A549 (cell line): ENCODE measurements at regions not wholly inside any gene's neighbourhood (a gene's known extent, or its start where the extent isn't known, plus 50 kb on each side); places are given as distances from the start of the nearest gene placed in this dataset.

Source experiments
- ATAC-seq, 2 experiments: fragments of 200-7000 bp in 1 of 2; fragments of >200 bp in 1 of 2; cut with Nextera tagmentation in 1 of 2; cut with Tn5 transposase in 1 of 2; 3 replicates each; pipeline versions ENCODE4 v1.8.0 to v1.9.1; 2018 to 2020; ENCODE audit warnings: mild to moderate bottlenecking in 1 of 2, moderate library complexity in 1 of 2
- CTCF ChIA-PET: fragments of 300-600 bp; sonication (Branson Sonifier 250); formaldehyde crosslinking; extraction: SDS; loops from one replicate; lab custom pipeline; 2021; ENCODE audit warnings: antibody characterized with exemption, inconsistent platforms; lab: Yijun Ruan, JAX
- POLR2A ChIA-PET: fragments of 350-600 bp; formaldehyde crosslinking; extraction: SDS; loops from one replicate; lab custom pipeline; 2021; ENCODE audit warnings: antibody characterized with exemption, inconsistent platforms; lab: Yijun Ruan, JAX
- DNase-seq, 2 experiments: peaks; one replicate each; pipeline versions ENCODE4 v3.0.0 to v3.0.0-alpha.2; 2011 to 2016; ENCODE audit warnings: low read depth in 1 of 2, low spot score in 1 of 2
- FAIRE-seq: peaks from 2 replicates; lab custom pipeline; 2011; peaks lifted over from hg19 to GRCh38; lab: Jason Lieb, UNC
- H3K27ac ChIP-seq, 2 experiments: fragments of >200 bp; sonication (Bioruptor Twin); formaldehyde crosslinking; 3 replicates each; pipeline ENCODE4 v1.5.1; 2016 to 2017
- H3K4me1 ChIP-seq: fragments of >200 bp; sonication (Bioruptor Twin); formaldehyde crosslinking; 3 replicates; pipeline ENCODE4 v1.6.1; 2016
- H3K4me2 ChIP-seq: fragments of >200 bp; sonication (Bioruptor Twin); formaldehyde crosslinking; 3 replicates; pipeline ENCODE4 v1.6.1; 2016
- H3K4me3 ChIP-seq: fragments of >200 bp; sonication (Bioruptor Twin); formaldehyde crosslinking; 3 replicates; pipeline ENCODE4 v1.5.1; 2016
- H3K9me3 ChIP-seq: fragments of >200 bp; sonication (Bioruptor Twin); formaldehyde crosslinking; 3 replicates; pipeline ENCODE4 v1.6.1; 2016
- BHLHE40 ChIP-seq: IDR thresholded peaks from 2 replicates; pipeline ENCODE4 v1.6.1; 2012; ENCODE audit warnings: low read depth, low read length, inconsistent platforms
- CBX2 ChIP-seq: fragments of 200-600 bp; sonication (generic); IDR thresholded peaks from 2 replicates; pipeline ENCODE4 v1.6.1; 2016; ENCODE audit warnings: low read depth, mild to moderate bottlenecking, borderline replicate concordance
- CBX8 ChIP-seq: fragments of 200-600 bp; sonication (generic); IDR thresholded peaks from 2 replicates; pipeline ENCODE4 v1.6.1; 2016
- CTCF ChIP-seq: fragments of >200 bp; sonication (Bioruptor Twin); formaldehyde crosslinking; IDR thresholded peaks from 3 replicates; pipeline ENCODE4 v1.5.1; 2016
- EHF ChIP-seq: fragments of 250-450 bp; sonication (Bioruptor Pico); IDR thresholded peaks from 2 replicates; pipeline ENCODE4 v1.5.0; 2020; ENCODE audit warnings: mild to moderate bottlenecking
- EP300 ChIP-seq, 2 experiments: fragments of >200 bp; sonication (Bioruptor Twin); formaldehyde crosslinking; IDR thresholded peaks; 2 replicates in 1 of 2; 3 replicates in 1 of 2; pipeline ENCODE4 v1.6.1; 2016 to 2017
- HEYL ChIP-seq: fragments of 250-450 bp; sonication (Bioruptor Pico); IDR thresholded peaks from 2 replicates; pipeline ENCODE4 v1.8.0; 2021; ENCODE audit warnings: mild to moderate bottlenecking, moderate library complexity
- HOXA7 ChIP-seq: fragments of 250-450 bp; sonication (Bioruptor Pico); IDR thresholded peaks from 2 replicates; pipeline ENCODE4 v1.5.0; 2020; ENCODE audit warnings: mild to moderate bottlenecking, moderate library complexity
- JUNB ChIP-seq: fragments of >200 bp; sonication (Bioruptor Twin); formaldehyde crosslinking; IDR thresholded peaks from 2 replicates; pipeline ENCODE4 v1.6.1; 2016
- KDM5A ChIP-seq: fragments of 200-600 bp; sonication (generic); IDR thresholded peaks from 2 replicates; pipeline ENCODE4 v1.6.1; 2016; ENCODE audit warnings: antibody characterized with exemption, mild to moderate bottlenecking
- MAX ChIP-seq: IDR thresholded peaks from 2 replicates; pipeline ENCODE4 v1.6.1; 2012
- MAZ ChIP-seq: fragments of 150-350 bp; IDR thresholded peaks from 2 replicates; pipeline ENCODE4 v1.6.1; 2014; ENCODE audit warnings: antibody characterized with exemption, low read depth, low read length, borderline replicate concordance
- NFE2L2 ChIP-seq: fragments of 150-350 bp; conservative IDR thresholded peaks from 2 replicates; pipeline ENCODE4 v1.6.1; 2014; ENCODE audit warnings: low read length
- RAD21 ChIP-seq, 2 experiments: fragments of >200 bp in 1 of 2; sonication (Bioruptor Twin) in 1 of 2; formaldehyde crosslinking in 1 of 2; IDR thresholded peaks in 1 of 2; conservative IDR thresholded peaks in 1 of 2; 2 replicates in 1 of 2; 3 replicates in 1 of 2; pipeline ENCODE4 v1.6.1; 2012 to 2018; ENCODE audit warnings: inconsistent platforms in 1 of 2
- SMC3 ChIP-seq: fragments of >200 bp; sonication (Bioruptor Twin); formaldehyde crosslinking; IDR thresholded peaks from 3 replicates; pipeline ENCODE4 v1.6.1; 2018; ENCODE audit warnings: inconsistent platforms
- ZSCAN20 ChIP-seq: fragments of 250-450 bp; sonication (Bioruptor Pico); IDR thresholded peaks from 2 replicates; pipeline ENCODE4 v1.8.0; 2022; ENCODE audit warnings: mild to moderate bottlenecking, moderate library complexity
- WGBS: methylation state at CpG from one replicate; pipeline ENCODE4 v1.1.6; 2017; ENCODE audit errors: missing lambda C conversion rate; 5-methylcytosine and 5-hydroxymethylcytosine counted together
- TF ChIP-seq, protein P1 (sequence below): fragments of 200-600 bp; sonication (generic); IDR thresholded peaks from 2 replicates; pipeline ENCODE4 v1.6.1; 2016; ENCODE audit warnings: antibody characterized with exemption, mild to moderate bottlenecking, moderate library complexity

- no peak for ATAC-seq
- CTCF ChIA-PET, result no interaction called here
Measured at GRCh38 chr1:57848406-57848805, 424.5 kb upstream of the DAB1 start.

GRCh38 chr1:57845041-57845440 is 421.2 kb upstream of the DAB1 start:
- Histone ChIP-seq H3K27ac (no peak overlapping the region), H3K4me3 (no peak overlapping the region), H3K4me2 (no peak overlapping the region), H3K4me1 (no peaks in the 10 kb centered on the region), H3K9me3 (no peaks in the 10 kb centered on the region)
- CTCF ChIA-PET, result no interaction called here
- ATAC-seq (no peak), FAIRE-seq (no peak), DNase-seq (no peak)
- 0% methylated on average over 1 of the region's 1 CpG for WGBS
- POLR2A ChIA-PET, result no interaction called here
- TF ChIP-seq CTCF (no peak), HOXA7 (CRISPR knock-in tag) (no peak), CBX8 (no peak)

More at GRCh38 chr1:57848406-57848805, 424.5 kb upstream of the DAB1 start:
- TF ChIP-seq, protein P1, sequence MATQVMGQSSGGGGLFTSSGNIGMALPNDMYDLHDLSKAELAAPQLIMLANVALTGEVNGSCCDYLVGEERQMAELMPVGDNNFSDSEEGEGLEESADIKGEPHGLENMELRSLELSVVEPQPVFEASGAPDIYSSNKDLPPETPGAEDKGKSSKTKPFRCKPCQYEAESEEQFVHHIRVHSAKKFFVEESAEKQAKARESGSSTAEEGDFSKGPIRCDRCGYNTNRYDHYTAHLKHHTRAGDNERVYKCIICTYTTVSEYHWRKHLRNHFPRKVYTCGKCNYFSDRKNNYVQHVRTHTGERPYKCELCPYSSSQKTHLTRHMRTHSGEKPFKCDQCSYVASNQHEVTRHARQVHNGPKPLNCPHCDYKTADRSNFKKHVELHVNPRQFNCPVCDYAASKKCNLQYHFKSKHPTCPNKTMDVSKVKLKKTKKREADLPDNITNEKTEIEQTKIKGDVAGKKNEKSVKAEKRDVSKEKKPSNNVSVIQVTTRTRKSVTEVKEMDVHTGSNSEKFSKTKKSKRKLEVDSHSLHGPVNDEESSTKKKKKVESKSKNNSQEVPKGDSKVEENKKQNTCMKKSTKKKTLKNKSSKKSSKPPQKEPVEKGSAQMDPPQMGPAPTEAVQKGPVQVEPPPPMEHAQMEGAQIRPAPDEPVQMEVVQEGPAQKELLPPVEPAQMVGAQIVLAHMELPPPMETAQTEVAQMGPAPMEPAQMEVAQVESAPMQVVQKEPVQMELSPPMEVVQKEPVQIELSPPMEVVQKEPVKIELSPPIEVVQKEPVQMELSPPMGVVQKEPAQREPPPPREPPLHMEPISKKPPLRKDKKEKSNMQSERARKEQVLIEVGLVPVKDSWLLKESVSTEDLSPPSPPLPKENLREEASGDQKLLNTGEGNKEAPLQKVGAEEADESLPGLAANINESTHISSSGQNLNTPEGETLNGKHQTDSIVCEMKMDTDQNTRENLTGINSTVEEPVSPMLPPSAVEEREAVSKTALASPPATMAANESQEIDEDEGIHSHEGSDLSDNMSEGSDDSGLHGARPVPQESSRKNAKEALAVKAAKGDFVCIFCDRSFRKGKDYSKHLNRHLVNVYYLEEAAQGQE, result no peak
- TF ChIP-seq KDM5A (no peak), EHF (CRISPR knock-in tag) (no peak), CBX2 (no peak), MAX (no peak), NFE2L2 (no peak), RAD21 (conservative IDR thresholded peaks at IDR 0.05 in 1 of 2, IDR thresholded peaks at IDR 0.05 in 1 of 2) (no peak), HEYL (CRISPR knock-in tag) (no peak)
- TF ChIP-seq, all 56 proteins: peak for 0
- no peak overlapping the region for H3K27ac ChIP-seq
- FAIRE-seq (no peak), DNase-seq (no peak)
- POLR2A ChIA-PET, result no interaction called here
- no peaks in the 10 kb centered on the region for H3K9me3 ChIP-seq
- H3K4me2 ChIP-seq, result no peak overlapping the region
- no peaks in the 10 kb centered on the region for H3K4me1 ChIP-seq
- no peak overlapping the region for H3K4me3 ChIP-seq

GRCh38 chr1:57844382-57844980 is 420.6 kb upstream of the DAB1 start:
- H3K4me1 ChIP-seq, result no peaks in the 10 kb centered on the region
- H3K9me3 ChIP-seq, result no peaks in the 10 kb centered on the region
- no peak for TF ChIP-seq CBX2
- TF ChIP-seq ZSCAN20, result no peak
- no peak for TF ChIP-seq MAZ
- TF ChIP-seq BHLHE40, result no peak
- TF ChIP-seq EP300 (IDR thresholded peaks at IDR 0.05), result no peak
- TF ChIP-seq NFE2L2, result no peak
- no peak for TF ChIP-seq JUNB
- no peak for TF ChIP-seq HEYL (CRISPR knock-in tag)
- no peak for TF ChIP-seq SMC3
- WGBS, result 0% methylated on average over 3 of the region's 3 CpGs
- CTCF ChIA-PET, result no interaction called here
- no peak for DNase-seq
- H3K4me2 ChIP-seq, result no peak overlapping the region
- no peak overlapping the region for H3K4me3 ChIP-seq
- POLR2A ChIA-PET, result no interaction called here
- ATAC-seq, result no peak
- no peak for FAIRE-seq
- no peak overlapping the region for H3K27ac ChIP-seq
